ENCODE measurements at regions not wholly inside any gene's neighbourhood (a gene's known extent, or its start where the extent isn't known, plus 50 kb on each side); places are given as distances from the start of the nearest gene placed in this dataset.

DNA sequence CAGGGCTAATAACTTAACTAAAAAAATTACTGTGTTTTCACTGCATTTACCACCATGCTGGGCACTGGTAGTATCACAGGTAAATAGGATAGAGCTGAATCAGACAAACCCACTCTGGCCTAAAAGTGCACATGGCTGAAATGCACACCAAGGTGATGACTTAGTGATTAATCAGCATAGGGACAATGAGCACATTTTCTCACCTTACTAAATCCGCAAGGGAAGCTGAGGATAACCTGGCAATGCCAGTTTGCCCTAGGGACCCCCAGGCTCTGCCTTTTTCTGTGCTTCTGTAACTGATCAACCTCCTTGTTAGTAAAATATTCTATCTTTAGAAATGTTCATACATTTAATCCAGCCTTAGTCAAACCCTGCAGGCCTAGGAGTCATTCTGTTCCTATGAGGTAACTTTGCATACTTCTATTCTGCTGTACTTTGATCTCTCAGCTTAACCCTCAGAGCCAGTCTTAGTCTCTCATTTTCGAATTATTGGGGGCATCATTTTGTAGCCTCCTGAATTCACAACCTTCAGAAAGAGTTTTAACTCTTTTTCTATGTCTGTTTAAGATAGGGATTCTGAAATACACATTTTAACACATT lies 562.9 kb upstream of the KCNMB2 start:
- TF ChIP-seq, protein P1, sequence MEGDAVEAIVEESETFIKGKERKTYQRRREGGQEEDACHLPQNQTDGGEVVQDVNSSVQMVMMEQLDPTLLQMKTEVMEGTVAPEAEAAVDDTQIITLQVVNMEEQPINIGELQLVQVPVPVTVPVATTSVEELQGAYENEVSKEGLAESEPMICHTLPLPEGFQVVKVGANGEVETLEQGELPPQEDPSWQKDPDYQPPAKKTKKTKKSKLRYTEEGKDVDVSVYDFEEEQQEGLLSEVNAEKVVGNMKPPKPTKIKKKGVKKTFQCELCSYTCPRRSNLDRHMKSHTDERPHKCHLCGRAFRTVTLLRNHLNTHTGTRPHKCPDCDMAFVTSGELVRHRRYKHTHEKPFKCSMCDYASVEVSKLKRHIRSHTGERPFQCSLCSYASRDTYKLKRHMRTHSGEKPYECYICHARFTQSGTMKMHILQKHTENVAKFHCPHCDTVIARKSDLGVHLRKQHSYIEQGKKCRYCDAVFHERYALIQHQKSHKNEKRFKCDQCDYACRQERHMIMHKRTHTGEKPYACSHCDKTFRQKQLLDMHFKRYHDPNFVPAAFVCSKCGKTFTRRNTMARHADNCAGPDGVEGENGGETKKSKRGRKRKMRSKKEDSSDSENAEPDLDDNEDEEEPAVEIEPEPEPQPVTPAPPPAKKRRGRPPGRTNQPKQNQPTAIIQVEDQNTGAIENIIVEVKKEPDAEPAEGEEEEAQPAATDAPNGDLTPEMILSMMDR (IDR thresholded peaks at IDR 0.05; ENCODE audit: low read depth, low read length), result no peak
- Histone ChIP-seq H3K36me3 (no peaks in the 10 kb centered on the region), H3K9me3 (no peaks in the 10 kb centered on the region), H3K4me1 (no peaks in the 10 kb centered on the region), H3K4me3 (ENCODE audit: low read depth, low read length) (no peak overlapping the region), H3K27me3 (no peaks in the 10 kb centered on the region)
- DNase-seq, result no peak

DNA sequence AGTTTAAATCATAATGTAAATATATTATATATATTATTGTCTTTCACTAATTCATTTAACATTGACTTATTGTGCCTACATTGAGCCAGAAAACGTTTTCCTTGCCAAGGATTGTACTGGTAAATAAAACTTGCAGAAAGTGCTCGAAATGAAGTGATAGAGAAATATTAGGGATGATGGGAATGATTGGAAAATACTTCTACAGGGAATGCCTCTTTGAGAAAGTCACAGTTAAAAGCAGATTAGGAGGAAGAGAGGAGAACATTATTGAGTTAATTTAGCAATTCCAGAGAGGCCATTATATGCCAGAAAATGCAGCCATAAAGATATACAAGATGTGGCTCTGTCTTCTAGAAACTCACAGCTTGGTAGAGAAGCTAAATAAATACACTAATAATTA lies 560.0 kb upstream of the KCNMB2 start:
- DNase-seq, result no peak

GRCh38 chr3:177976866-177977265 lies 559.4 kb upstream of the KCNMB2 start:
- no peaks in the 10 kb centered on the region for H3K36me3 ChIP-seq
- H3K9me3 ChIP-seq, result no peaks in the 10 kb centered on the region
- H3K4me3 ChIP-seq (ENCODE audit: low read depth, low read length), result no peak overlapping the region
- TF ChIP-seq, protein P1 (IDR thresholded peaks at IDR 0.05; ENCODE audit: low read depth, low read length), result no peak
- no peaks in the 10 kb centered on the region for H3K27me3 ChIP-seq
- 0 out of 2 replicates have a peak, but pooled peaks cover 3% of the 10 kb centered on the region for H3K4me1 ChIP-seq
- DNase-seq, result no peak

More for the DNA sequence above, 560.0 kb upstream of the KCNMB2 start:
- H3K4me3 ChIP-seq (ENCODE audit: low read depth, low read length), result no peak overlapping the region
- no peaks in the 10 kb centered on the region for H3K36me3 ChIP-seq
- no peaks in the 10 kb centered on the region for H3K27me3 ChIP-seq
- 0 out of 2 replicates have a peak, but pooled peaks cover 3% of the 10 kb centered on the region for H3K4me1 ChIP-seq
- TF ChIP-seq, protein P1 (IDR thresholded peaks at IDR 0.05; ENCODE audit: low read depth, low read length), result no peak
- H3K9me3 ChIP-seq, result no peaks in the 10 kb centered on the region

GRCh38 chr3:177977381-177978158 lies 558.7 kb upstream of the KCNMB2 start:
- Histone ChIP-seq H3K4me1 (0 out of 2 replicates have a peak, but pooled peaks cover 3% of the 10 kb centered on the region), H3K9me3 (no peaks in the 10 kb centered on the region), H3K27me3 (no peaks in the 10 kb centered on the region), H3K4me3 (ENCODE audit: low read depth, low read length) (no peak overlapping the region), H3K36me3 (no peaks in the 10 kb centered on the region)
- TF ChIP-seq, protein P1 (IDR thresholded peaks at IDR 0.05; ENCODE audit: low read depth, low read length), result no peak
- no peak for DNase-seq

- H3K27me3 ChIP-seq, result no peaks in the 10 kb centered on the region
- H3K9me3 ChIP-seq, result no peaks in the 10 kb centered on the region
- no peaks in the 10 kb centered on the region for H3K36me3 ChIP-seq
- TF ChIP-seq, protein P1 (IDR thresholded peaks at IDR 0.05; ENCODE audit: low read depth, low read length), result no peak
- no peak overlapping the region for H3K4me3 ChIP-seq (ENCODE audit: low read depth, low read length)
- 0 out of 2 replicates have a peak, but pooled peaks cover 3% of the 10 kb centered on the region for H3K4me1 ChIP-seq
- DNase-seq, result no peak
Measured at GRCh38 chr3:177978946-177979345, 557.3 kb upstream of the KCNMB2 start.

- Histone ChIP-seq H3K36me3 (no peaks in the 10 kb centered on the region), H3K4me3 (ENCODE audit: low read depth, low read length) (no peak overlapping the region), H3K4me1 (0 out of 2 replicates have a peak, but pooled peaks cover 3% of the 10 kb centered on the region), H3K9me3 (no peaks in the 10 kb centered on the region), H3K27me3 (no peaks in the 10 kb centered on the region)
- DNase-seq, result no peak
- TF ChIP-seq, protein P1 (IDR thresholded peaks at IDR 0.05; ENCODE audit: low read depth, low read length), result no peak
Measured at GRCh38 chr3:177979703-177980102, 556.5 kb upstream of the KCNMB2 start.

Measured in BE2C (cell line).